ENCODE measurements at regions not wholly inside any gene's neighbourhood (a gene's known extent, or its start where the extent isn't known, plus 50 kb on each side); places are given as distances from the start of the nearest gene placed in this dataset.
"Not testable (repeated sequence)": the region's sequence is repeated elsewhere in the genome, so short reads cannot be mapped to it uniquely, and the experiment has no call there.

- no peak for DNase-seq (ENCODE audit: low read depth)
Observed at GRCh38 chr5:102048940-102049339, 247.1 kb downstream of the SLCO4C1 start.

GRCh38 chr5:102047073-102047472 lies 249.0 kb downstream of the SLCO4C1 start:
- DNase-seq (ENCODE audit: low read depth), result not testable (repeated sequence)

GRCh38 chr5:102040326-102040725 lies 255.8 kb downstream of the SLCO4C1 start:
- DNase-seq (ENCODE audit: low read depth), result no peak

- no peak for DNase-seq (ENCODE audit: low read depth)
Observed at GRCh38 chr5:102036927-102037326, 259.2 kb downstream of the SLCO4C1 start.

- DNase-seq (ENCODE audit: low read depth), result no peak
Observed at GRCh38 chr5:102031711-102032110, 264.4 kb downstream of the SLCO4C1 start.

- DNase-seq (ENCODE audit: low read depth), result no peak
Observed at GRCh38 chr5:102018690-102019089, 277.4 kb downstream of the SLCO4C1 start.

- no peak for DNase-seq (ENCODE audit: low read depth)
Observed at GRCh38 chr5:102018279-102018678, 277.8 kb downstream of the SLCO4C1 start.

- no peak for DNase-seq (ENCODE audit: low read depth)
Observed at GRCh38 chr5:102014371-102014770, 281.7 kb downstream of the SLCO4C1 start.

- DNase-seq (ENCODE audit: low read depth), result no peak
Observed at GRCh38 chr5:102010644-102011043, 285.4 kb downstream of the SLCO4C1 start.

- no peak for DNase-seq (ENCODE audit: low read depth)
Observed at GRCh38 chr5:101997235-101997634, 298.8 kb downstream of the SLCO4C1 start.

- DNase-seq (ENCODE audit: low read depth), result no peak
Observed at GRCh38 chr5:101995585-101995984, 300.5 kb downstream of the SLCO4C1 start.

- no peak for DNase-seq (ENCODE audit: low read depth)
Observed at GRCh38 chr5:101991486-101991885, 304.6 kb downstream of the SLCO4C1 start.

GRCh38 chr5:101989659-101990058 lies 306.4 kb downstream of the SLCO4C1 start:
- DNase-seq (ENCODE audit: low read depth), result no peak

- DNase-seq (ENCODE audit: low read depth), result no peak
Observed at GRCh38 chr5:101977729-101978345, 318.2 kb downstream of the SLCO4C1 start.

GRCh38 chr5:101976933-101977332 lies 319.2 kb downstream of the SLCO4C1 start:
- DNase-seq (ENCODE audit: low read depth), result no peak

GRCh38 chr5:101969742-101970141 lies 326.3 kb downstream of the SLCO4C1 start:
- no peak for DNase-seq (ENCODE audit: low read depth)

- DNase-seq (ENCODE audit: low read depth), result no peak
Observed at GRCh38 chr5:101966476-101966875, 329.6 kb downstream of the SLCO4C1 start.

- no peak for DNase-seq (ENCODE audit: low read depth)
Observed at GRCh38 chr5:101955891-101956290, 340.2 kb downstream of the SLCO4C1 start.

- DNase-seq (ENCODE audit: low read depth), result no peak
Observed at GRCh38 chr5:101950019-101950418, 346.1 kb downstream of the SLCO4C1 start.

- DNase-seq (ENCODE audit: low read depth), result no peak
Observed at GRCh38 chr5:101948615-101949014, 347.5 kb downstream of the SLCO4C1 start.

- DNase-seq (ENCODE audit: low read depth), result no peak
Observed at GRCh38 chr5:101943784-101944183, 352.3 kb downstream of the SLCO4C1 start.

GRCh38 chr5:101942321-101942882 lies 353.7 kb downstream of the SLCO4C1 start:
- DNase-seq (ENCODE audit: low read depth), result no peak

- DNase-seq (ENCODE audit: low read depth), result no peak
Observed at GRCh38 chr5:101937041-101937440, 359.0 kb downstream of the SLCO4C1 start.

- no peak for DNase-seq (ENCODE audit: low read depth)
Observed at GRCh38 chr5:101935086-101935485, 361.0 kb downstream of the SLCO4C1 start.
